GM18507 (cell line): ENCODE measurements at regions not wholly inside any gene's neighbourhood (a gene's known extent, or its start where the extent isn't known, plus 50 kb on each side); places are given as distances from the start of the nearest gene placed in this dataset.

Experiments
- DNase-seq: peaks from one replicate; pipeline ENCODE4 v3.0.0; 2011; ENCODE audit warnings: low read depth; ENCODE audit not compliant: insufficient read length; ENCODE audit errors: extremely low spot score
- FAIRE-seq: peaks from 2 replicates; lab custom pipeline; 2011; peaks lifted over from hg19 to GRCh38; lab: Jason Lieb, UNC

DNA sequence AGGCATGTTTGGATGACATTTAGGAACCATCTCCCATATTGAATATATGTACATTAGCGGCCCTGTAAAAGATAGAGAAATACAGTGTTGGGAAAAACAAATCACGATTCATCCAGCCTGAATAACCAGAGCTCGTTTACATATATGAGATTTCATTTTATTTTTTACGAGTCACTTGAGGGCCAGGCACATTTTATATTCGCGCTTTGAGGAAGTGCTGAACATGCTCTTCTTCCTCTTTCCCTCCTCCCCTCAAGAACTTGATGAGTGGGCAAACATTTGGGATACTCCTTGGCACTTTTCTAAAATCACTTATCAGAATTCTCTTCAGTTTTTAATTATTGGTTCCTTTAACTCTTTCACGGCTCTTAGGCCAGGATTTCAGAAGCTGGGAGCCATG, 268.0 kb upstream of the TANK start:
- DNase-seq (no peak), FAIRE-seq (no peak)

DNA sequence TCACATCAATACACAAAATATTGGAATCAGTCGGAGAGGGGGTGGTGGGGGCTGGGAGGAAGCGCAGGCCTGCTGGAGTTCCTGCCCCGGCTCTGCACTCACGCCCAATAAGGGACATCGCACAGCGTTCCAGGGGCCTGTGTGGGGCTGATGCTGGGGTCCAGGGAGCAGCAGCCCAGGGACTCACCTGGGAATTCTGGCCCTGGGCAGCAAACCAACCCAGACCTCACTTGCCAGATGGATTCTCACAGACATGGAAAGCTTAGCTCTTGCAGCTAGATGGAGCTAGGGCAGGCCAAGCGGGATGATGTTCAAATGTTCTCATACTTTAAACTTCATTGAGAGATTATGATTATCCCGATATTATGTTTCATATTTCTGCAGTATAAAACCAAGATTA, 266.6 kb upstream of the TANK start:
- no peak for DNase-seq

DNA sequence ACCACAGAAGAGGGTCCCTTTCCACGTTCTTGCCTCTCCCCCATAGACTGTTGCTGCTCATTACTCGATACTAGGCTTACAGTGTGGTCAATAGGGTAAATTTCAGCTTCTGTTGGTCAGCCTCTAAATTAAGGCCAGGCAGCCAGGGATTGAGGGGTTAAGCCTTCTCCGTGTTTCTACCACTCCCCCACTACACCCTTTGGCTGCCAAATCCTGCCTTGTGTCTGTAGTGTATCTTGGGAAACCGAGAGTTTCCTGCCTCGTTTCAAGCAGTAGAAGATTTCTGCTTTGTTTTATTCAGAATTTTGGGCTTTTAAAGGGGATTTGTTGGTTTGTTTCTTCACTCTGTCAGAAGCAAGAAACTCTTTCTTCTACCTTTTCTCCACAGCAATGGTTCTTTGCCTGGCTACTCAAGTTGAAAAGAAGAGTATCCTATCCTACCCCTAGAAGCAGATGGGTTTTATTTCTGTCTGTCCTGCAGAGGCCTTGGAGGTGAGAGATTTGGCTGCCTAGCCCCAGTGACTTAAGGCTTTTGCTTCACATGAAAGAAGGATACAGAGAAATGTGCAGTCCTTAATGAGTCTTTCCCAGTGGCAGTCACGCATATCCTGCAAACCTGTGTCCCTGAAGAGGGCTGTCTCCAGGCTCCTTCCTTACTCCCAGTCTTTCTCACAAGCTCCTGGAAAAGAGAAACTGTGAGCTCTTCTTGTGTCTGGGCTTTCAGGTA, 261.5 kb upstream of the TANK start:
- no peak for DNase-seq
- FAIRE-seq, result no peak

More for the DNA sequence above, 266.6 kb upstream of the TANK start:
- FAIRE-seq, result no peak

DNA sequence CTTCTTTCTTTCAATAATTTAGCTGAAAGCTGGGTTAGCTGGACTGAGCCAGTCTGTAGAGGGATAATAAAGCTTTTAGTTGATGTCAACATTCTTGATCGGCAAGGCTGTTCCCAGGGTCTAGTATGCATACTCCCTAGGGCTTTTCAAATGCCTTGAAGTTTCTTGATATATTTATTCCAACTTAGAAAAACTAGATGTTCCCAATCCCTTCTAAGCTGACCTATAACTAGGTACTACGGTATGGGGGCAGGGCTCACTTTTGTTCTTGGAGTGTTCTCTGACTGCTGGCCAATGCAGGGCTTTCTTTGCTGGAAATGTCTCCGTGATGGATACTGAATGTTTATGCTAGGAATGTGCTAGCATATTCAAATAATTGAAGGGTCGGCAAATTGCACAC, 258.6 kb upstream of the TANK start:
- no peak for FAIRE-seq
- DNase-seq, result no peak

DNA sequence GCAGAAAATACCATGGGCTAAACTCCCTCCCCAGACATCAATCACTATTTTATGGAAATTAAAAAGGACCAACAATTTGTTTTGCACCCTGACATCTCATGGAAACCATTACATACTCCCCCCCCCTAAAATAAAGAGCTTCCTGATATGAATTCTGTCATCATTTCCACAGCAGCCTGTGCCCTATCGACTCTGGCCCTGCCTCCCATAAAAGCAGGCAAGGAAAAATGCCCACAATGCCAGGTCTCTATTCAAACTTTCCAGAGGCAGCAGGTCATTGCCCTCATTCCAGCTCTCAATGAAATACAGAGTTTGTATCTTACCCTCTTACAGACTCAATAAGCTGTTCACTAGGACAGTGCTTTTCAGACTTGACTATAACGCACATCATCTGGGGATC, 254.4 kb upstream of the TANK start:
- no peak for DNase-seq
- FAIRE-seq, result no peak

DNA sequence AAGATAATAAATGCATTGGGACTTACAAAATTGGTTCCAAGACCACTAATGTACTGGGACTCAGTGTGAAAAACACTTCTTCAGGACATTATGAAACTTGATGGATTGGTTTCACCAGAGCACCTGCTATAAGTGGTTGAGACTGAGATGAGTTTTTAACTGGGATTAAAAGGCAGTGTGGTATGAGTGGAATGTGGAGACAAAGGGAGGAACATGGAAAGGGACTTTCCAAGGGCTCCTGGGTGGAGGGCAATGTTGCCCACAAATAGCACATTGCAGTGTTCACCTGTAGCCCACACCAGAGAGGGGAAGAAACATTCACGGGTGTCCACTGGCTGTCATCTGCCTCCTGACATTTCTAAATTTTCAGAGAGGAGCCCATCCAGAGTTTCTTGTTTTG, 253.3 kb upstream of the TANK start:
- DNase-seq, result no peak
- FAIRE-seq, result no peak

DNA sequence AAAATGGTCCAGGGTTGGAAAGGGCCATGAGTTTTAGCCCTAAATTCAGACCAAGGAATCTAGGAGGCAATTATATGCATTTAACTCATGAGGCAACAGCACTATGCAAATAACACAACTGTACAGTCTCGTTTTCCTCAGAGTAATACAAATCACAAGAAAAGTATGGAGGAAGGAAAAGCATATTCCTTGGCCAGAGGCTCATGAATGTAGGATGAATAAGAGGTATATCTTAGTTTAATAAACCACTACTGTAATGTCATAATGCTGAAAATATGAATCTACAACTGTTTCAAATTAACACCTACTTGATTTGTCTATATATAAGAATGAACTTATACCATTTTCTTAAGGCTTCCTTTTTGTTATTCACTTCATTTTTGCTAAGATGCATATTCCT, 252.5 kb upstream of the TANK start:
- no peak for FAIRE-seq
- no peak for DNase-seq

DNA sequence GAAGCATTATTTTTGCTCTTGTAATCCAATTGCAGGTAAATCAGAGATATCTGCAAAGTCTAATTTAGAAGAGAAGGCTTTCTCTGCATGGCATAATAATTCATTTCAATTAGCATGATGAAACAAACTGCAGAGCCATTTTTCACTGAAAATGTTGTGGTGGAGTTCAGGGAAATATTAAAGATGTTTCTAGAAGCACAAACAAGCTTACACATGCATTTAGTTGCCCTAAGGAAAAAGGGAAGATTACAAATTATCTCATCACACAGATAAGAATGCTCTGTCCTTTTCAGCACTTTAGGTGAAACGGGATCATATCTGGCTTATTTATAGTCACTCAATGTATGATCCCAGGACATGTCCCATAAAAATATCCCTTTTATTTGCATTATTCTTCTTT, 252.1 kb upstream of the TANK start:
- FAIRE-seq (no peak), DNase-seq (no peak)

DNA sequence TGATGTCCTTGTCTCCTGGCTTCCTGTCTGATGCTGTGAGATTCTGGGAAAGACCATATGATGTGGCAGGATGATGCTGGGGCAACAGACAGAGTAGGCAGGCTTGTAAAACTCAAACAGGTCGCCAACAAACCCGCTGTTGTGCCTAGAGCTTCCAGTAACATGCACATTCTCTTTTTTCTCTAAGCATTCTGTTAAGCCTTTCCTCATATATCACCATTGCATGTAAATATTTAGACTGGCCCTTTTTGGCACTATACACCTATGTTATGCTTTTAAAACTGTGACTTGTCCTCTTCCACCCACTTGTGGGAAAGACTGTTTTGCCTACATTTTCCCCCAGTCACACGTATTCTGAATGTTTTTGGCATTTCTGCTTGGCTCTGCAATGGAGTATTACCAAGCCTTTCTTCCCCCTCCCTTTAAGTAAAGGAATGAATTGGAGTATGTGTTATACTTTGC, 250.4 kb upstream of the TANK start:
- FAIRE-seq (no peak), DNase-seq (no peak)

DNA sequence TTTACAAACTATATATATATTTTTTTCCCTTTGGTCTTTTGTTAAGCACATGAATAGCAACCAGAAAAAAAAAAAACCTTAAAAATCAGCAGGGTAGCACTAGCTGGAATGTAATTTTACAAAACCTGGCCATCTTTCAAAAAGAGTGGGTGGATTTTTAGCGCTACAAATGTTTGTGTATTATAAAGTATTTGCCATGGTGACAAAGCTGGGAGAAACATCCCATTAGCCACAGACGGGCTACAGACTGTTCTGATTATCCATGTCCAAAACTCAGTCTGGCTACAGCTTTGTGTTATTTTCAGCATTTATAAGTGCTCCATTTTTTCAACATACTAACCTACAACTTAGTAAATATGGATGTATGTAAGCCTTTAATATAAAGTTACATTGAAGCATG, 249.5 kb upstream of the TANK start:
- no peak for FAIRE-seq
- DNase-seq, result no peak

DNA sequence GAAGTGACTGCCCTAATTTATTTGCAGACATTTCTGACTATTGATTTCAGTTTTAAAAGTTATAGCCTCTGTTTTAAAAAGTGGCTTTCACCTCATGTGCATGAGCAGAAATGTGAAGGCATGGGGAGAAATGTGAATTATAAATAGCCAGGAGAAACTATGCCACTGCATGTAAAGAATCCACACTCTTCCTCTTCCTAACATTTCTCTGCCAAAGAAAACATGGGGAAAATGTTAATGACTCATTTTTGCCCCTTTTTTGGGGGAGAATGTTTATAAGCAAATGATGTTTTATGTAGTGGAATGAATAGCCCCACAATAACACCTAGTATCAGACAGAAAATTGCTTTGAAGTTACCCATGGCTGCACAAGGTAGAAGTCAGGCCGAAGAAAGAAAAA, 249.0 kb upstream of the TANK start:
- FAIRE-seq, result no peak
- no peak for DNase-seq

DNA sequence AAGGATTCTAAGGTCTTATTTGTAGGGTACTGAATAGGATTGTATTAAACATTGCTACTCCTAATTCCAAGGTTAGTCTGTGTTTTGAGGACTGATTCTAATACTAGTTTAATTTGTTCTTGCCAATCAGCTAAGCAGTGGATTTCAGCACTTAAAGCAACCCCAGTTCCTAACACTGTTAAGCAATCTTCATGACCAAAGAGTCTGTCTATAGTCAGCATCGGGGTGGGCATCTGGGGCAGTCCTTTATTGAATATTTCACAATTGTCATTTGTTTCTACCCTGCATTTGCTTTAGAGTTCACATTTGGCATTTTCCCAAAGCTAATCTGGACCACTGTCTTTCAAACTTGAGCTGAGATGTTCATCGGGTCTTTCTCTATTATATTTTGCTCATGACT, 248.0 kb upstream of the TANK start:
- FAIRE-seq, result no peak
- no peak for DNase-seq

DNA sequence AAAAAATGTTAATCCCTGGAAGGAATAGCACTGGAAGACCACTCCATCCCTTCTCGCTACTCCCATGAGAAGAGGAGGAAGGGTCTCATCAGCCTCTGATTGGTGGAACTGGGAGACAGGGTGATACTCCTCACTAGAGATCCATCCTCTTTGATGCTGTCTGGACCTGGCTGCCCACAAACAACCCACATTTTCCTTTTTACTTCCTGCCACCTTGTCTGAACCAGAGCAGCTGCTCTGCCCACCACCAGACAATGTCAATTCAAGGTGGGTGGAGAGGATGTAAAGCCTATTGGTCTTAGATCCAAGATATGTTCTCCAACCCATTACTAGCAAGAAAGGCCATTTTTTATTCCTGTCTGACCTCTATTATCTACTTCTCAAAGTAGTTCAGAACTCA, 246.9 kb upstream of the TANK start:
- DNase-seq (no peak), FAIRE-seq (no peak)

DNA sequence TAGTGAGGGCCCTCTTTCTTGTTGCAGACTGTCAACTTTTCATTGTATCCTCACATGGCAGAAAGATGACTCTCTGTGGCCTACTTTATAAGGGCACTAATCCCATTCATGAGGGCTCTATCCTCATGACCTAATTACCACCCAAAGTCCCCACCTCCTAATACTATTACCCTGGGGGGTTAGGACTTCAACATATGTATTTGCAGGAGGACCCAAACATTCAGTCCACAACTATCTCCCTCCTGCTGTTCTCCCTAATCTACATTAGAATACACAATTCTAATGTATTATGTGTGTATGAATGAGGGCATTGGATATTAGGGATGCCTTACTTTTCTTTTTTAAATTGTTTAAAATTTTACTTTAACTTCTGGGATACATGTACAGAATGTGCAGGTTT, 246.0 kb upstream of the TANK start:
- FAIRE-seq (no peak), DNase-seq (no peak)

DNA sequence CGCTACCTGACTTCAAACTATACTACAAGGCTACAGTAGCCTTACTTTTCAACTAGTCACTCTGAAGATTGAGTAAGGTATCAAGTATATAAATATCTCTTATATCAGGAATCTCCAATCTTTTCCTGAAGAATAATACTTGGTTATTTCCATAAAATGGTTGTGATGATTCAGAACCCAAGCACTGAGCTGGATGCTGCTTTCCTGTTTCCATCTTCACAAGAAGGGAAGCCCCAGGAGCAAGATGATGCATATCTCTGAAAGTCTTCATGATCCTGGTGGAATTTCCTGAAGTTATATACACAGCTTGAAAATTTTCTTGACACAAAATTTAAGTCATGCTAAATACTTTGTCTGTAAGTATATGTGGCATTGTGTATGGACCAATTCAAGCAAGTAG, 243.9 kb upstream of the TANK start:
- FAIRE-seq (no peak), DNase-seq (no peak)

DNA sequence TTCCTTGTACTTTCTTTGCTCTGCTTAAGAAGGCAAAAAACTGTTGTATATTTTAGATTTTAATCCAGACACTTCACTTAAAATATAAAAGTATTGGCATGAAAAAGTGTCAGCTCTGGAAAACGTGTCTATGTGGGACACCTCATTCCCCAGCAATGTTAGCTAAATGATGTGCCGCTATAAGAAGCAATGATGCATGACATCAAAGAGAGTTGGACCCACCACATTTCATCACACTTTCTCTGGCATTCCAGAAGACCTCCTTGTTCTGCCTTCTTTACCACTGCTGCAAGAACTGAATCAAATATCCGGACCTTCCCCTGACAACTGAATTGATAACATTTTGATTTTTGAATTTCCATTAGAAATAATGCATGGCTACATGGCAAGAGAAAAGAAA, 242.4 kb upstream of the TANK start:
- DNase-seq (no peak), FAIRE-seq (no peak)

DNA sequence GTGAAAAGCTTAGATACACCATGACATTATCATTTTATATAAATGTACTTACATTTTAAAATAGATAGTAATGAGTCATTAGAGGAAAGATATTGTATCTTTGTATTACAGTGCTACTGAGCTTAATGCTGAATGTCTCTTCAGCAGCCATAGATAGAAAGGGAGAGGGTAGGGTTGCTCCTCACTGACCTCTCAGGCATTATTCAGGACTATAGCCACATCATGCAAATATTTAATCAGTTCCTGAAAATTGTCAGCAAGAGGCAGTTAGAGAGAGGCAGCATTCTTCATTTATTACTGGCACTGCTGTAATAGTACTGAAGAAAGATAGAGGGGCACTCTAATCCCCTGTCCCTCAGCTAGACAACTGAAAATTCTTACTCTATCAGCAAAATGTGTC, 242.0 kb upstream of the TANK start:
- no peak for FAIRE-seq
- DNase-seq, result no peak

DNA sequence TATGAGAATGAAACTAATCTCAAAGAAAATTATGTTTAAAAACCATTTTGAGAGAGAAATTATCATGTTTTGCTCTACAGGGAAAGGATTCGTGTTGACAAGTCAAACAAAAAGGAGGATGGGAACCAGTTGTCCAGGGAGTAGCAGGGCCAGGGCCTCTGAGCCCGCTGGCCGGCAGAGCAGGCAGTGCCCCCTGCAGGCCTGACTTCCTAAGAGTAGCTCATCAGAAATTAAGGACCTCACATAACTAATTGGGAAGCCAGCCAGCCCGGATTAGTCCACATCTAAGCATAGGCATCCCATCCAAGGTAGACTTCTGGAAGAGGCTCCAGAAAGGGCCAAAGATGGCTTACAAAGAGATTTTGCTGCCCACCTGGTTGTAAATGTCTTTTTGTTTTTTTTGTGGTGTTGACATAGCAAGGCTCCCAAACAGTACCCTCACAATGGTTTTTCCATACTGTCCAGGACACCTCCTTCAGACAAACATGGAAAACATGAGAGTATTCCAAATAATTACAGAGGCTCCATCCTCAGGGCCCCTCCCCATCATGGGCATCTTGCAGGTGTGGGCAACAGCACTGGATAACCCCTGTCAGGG, 241.2 kb upstream of the TANK start:
- no peak for FAIRE-seq
- no peak for DNase-seq

DNA sequence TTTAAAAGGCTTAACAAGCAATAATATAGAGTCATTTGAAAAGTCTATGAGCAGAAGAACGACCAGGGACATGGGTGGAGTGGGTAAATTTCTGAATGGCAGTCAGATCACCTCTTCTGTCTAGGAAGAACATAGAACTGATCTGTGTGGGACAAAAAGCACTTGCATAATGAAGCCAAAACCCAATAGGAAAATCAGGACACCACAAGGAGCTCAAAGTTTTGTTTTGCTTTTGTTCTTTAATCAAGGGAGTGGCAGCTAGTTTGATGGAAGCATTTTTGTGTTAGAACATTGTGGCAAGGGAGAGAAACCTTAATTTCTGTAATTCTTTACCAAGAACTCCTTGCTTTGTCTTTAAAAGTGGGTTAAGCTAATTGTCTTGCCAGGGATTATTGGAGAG, 240.2 kb upstream of the TANK start:
- FAIRE-seq (peak; percentile 5), DNase-seq (no peak)

DNA sequence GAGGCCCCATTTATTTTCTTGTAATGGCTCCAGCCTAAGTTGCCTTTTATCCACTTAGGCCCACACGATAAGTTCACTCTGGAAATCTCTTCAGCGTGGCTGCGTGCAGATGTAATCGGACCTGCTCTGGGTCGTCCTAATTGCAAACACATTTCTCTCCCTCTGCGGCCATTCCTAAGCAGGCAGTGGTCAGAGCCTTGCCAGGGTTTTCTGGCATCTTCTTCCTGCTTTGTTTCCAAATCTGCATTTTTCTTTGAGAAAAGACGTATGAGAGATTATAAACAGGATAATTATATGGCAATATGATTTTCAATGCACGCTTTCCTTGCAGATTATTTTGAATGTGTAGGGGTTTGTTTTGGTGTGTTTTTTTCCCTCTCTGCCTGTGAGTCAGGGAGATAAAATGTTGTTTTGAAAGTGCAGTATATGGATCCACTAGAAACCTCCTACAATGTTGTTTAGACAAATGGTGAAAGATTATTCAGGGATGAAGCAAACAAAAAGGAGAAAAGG, 239.4 kb upstream of the TANK start:
- no peak for FAIRE-seq

DNA sequence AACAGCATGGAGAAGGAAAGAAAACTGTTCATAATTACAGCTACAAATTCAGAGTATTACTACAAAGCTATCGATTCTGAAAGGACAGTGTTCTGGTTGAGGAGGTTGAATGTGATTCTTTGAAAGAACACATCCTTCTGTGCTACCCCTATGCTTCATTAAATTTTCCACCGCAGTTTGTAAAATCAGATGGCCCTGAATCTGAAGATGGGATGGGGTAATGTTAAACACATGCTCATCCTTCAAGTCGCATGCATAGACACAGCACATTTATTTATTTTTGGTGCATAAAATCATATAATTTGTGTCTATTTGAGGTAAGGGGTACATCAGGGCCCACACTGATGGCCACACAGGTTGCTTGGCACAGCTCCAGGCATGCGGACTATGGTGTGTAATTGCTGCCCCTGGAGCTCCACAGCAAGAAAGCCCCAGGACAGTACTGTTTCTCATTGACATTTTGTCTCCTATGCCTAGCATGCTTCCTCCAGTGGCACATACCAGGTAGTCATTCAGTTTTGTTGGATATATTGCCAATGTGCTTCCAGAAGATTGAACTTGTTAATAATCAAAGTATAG, 238.8 kb upstream of the TANK start:
- DNase-seq (no peak), FAIRE-seq (no peak)

More for the DNA sequence above, 239.4 kb upstream of the TANK start:
- DNase-seq, result no peak
